T-helper 2 cell (primary cell): ENCODE measurements at regions not wholly inside any gene's neighbourhood (a gene's known extent, or its start where the extent isn't known, plus 50 kb on each side); places are given as distances from the start of the nearest gene placed in this dataset.

Experiments
- DNase-seq, 5 experiments: peaks; one replicate each; pipeline versions ENCODE4 v3.0.0 to v3.0.0-alpha.2; 2012 to 2022

- no peak for DNase-seq
Measured at GRCh38 chr14:98799891-98800290, 472.1 kb downstream of the BCL11B start.

- DNase-seq = no peak
Measured at GRCh38 chr14:98802044-98802443, 470.0 kb downstream of the BCL11B start.

GRCh38 chr14:98803196-98803595, 468.8 kb downstream of the BCL11B start:
- no peak for DNase-seq

DNA sequence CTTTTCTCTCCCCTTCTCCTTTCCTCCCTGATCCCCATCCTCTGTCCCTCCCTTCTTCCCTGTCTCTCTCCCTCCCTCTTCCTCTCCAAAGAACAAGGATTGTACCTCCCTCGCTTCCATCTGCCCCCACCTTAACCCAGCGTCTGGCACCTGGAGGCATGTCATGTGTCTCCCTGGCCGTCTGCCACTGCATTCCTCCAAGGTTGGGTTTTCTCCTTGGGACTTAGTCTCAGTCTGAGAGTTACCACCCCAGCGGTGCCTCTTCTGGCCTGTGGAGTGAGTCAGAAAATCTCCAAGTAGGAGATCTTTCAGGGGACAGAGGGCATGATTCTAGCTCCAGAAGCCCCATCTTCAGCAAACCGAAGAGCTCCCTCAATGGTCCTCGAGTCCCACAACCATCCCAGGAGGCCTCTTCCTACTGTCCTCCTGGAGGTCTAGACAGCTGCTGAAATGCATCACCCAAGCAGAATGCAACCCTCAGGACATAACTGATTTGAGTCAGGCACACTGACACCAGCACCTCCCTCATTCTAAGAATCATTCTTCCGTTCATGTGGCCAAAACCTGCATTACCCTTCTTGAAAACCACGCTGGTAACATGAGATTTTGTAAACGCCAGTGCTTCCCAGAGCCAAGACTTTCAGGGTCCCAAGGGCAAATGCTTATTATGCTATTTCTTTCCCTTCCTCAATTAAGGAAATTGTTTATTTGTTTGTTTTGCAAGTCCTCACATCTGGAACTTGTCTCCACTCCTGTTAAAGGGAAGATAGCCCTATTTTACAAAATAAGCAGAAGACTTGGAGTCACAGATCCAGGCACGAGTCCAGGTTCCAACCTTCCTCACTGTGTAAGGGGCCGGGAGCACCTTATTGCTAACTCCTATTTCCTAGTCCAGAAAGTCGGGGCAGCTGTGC, 463.2 kb downstream of the BCL11B start:
- DNase-seq = no peak

GRCh38 chr14:98816195-98816594, 455.8 kb downstream of the BCL11B start:
- no peak for DNase-seq

- DNase-seq = no peak
Measured at GRCh38 chr14:98816720-98817119, 455.3 kb downstream of the BCL11B start.

DNA sequence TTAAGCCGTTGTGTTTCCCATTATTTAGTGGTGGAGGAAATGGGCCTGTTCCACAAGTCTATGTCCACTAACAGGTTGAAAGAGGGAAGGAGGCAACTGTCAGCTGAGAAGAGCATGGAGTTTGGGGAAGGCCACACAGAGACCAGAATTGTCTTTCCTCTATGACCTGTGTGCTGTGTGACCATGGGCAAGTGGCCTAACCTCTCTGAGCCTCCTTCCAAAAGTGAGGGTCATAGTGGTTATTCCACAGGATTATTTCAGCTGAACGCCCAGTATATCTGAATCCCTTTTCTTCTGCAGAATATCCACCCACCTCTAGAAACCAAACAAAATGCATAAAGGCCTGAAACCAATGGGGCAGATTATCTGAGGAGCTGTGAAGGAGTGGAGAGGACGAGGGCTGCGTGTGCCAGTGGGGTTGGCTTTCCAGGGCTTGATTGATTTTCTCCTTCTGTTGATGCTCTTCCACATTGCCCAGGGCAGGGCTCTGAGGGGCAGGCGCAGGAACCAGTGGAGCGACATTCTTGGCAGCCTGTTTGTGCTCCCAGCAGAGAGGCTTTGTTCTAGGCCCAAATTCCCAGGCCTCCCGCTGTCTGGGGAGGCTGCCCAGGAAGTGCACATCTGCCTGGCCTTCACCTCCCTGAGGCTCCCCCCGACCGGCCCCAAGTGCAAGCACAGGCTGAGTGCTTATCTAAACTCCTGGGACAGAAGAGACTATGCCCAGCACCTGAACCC, 452.7 kb downstream of the BCL11B start:
- DNase-seq = no peak

DNA sequence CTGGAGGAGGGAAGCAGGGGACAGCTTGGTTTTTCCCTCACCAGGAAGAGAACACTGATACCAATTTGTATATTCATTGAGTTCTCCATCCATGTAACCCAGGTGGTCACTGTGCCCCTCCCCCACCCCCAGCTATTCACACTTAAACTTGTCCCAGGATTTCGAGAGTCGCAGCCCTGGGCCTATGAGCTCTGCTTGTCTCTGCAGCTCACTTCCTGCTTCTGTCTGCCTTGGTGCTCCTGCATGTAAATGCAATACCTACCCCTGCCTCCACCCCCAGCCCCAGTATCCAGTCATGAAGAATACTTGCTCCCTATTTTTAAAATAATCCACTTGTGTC, 452.2 kb downstream of the BCL11B start:
- DNase-seq = no peak

DNA sequence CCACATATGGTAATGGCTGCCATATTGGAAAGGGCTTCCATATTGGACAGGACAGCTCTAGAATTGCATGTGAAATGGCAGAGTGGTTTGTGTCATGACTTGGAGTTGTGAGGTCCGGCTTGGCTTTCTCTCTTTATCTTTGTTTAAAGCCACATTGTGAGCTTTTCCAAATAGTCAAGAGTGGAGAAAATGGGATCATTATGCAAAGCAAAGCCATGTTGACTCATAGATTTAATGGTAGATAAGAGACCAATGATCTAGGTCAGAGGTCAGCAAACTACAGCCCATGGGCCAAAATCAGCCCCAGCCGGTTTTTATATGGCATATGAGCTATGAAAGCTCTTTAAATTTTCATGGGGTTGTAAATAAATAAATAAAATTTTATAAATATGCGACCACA, 449.1 kb downstream of the BCL11B start:
- DNase-seq = no peak

- peak in 1 of 5 experiments; percentile 28 for DNase-seq
Measured at GRCh38 chr14:98826618-98827017, 445.4 kb downstream of the BCL11B start.

DNA sequence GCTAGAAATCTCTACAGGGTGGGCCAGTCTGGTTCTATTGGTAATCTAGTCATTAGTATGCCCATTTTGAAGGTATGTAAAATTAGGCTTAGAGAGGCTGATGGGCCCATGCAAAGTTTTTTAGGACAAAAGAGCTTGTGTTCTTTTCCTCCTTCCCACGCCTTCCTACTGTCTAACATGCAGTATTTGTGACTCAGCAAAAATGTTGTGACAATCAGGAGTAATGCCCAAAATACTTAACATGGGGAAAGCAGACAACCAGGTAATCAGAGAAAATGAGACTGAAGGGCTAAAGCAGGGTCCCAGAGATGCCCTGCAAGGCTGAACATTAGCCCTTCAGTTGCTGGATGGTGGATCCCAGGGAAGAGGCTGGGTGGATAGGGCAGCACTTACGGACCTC, 437.9 kb downstream of the BCL11B start:
- no peak for DNase-seq

DNA sequence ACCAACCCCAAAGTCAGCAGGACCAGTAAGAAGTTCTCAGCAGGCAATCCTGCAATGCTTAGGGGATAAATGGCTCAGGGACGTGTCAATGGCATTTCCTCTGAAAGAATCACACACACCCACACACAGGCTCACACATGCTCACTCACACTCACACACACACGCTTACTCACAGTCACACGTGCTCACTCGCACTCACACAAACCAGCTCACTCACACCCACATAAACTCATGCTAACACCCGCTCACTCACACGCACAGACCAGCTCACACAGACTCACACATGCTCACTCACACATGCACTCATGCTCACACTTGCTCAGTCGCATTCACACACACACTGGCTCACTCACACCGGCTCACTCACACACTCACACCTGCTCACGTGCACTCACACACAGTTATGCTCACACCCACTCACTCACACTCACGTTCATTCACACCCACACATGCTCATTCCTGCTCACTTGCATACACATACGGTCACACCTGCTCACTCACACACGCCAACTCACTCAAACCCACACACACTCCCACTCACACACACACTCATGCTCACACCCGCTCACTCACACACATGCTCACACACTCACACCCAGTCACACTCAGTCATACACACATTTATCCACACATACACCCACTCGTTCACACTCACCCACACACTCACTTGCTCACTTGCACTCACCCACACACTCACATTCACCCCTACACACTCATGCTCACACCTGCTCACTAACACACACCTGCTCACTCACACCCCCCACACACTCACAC, 436.8 kb downstream of the BCL11B start:
- DNase-seq = no peak

GRCh38 chr14:98835825-98836100, 436.2 kb downstream of the BCL11B start:
- DNase-seq = no peak

DNA sequence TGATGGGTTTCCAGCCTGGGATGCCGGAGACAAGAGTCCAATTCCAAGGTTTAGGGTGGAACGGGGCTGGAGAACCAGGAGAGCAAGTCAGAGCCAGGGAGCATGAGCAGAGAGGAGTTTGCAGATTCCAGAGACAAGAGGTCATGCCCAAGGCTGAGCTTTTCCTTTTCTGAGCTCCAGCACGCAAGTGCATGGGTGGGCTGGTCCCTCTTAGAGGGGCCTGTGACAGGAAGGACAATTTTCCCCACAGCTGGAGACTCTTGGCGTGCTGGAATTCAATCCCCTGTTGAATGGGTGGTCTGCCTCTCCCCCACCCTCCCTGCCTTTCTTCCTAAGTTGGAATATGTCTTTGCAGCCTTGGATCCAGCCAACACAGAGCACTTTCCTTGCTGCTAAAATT, 431.9 kb downstream of the BCL11B start:
- DNase-seq = no peak

DNA sequence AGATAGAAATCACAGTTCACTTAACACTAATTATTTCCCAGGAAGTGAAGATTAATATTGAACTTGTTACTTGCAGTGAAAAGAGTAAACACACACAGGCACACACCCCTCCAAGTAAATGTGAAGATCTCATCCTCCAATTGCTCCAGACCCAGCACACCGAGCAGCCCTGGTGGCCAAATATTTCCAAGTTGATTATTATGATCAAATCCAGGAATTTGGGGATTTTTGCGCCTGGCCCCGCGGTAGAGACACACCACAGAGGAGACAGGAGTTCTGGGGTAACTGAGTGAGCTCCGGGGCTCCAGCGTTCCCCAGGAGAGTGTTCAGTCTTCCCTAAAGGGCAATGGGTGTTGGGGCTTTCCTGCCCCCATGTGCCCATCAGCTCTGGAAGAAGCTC, 431.5 kb downstream of the BCL11B start:
- DNase-seq = no peak

- DNase-seq = no peak
Measured at GRCh38 chr14:98844456-98844855, 427.5 kb downstream of the BCL11B start.

DNA sequence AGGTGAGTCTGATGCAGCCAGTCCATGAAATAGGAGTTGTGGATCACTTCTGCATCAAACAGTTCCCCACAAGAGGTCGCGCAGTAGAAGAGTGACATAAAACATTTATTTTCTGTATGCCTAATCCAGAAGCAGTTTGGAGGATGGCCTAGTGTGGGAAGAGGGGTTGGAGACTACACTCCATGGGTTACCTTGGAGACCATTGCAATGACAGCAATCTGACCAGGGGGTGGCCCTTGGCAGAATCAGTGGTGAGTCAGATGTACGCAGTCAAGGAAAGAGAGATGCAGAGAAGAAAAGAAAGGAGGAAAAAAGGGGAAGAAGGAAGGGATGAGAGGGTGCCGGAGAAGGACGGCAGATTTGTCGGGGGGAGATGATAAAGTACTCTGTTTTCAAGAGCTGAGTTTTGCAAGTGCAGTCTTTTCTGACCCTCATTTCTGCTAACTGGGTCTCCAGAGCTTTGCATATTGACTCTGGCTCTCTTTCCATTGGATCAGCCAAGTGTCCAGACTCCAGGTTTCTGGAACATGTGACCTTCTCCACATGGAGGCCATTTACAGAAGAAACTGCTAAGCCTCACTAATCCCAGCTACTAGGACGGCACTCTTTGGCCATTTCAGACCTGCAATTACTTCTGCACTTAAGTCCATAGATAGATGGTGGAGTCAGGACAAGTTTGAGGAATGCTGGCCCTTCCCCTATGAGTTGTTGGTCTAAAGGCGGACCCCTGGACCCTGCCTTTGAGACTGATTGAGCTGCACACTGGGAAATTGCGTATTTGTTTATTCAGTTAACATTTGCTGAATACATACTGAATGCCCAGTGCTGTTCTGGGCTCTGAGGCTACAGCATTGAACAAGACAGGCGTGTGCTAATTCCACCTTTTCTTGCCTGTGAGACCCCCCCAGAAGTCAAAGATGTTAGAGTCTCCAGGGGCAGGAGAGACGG, 424.2 kb downstream of the BCL11B start:
- no peak for DNase-seq

DNA sequence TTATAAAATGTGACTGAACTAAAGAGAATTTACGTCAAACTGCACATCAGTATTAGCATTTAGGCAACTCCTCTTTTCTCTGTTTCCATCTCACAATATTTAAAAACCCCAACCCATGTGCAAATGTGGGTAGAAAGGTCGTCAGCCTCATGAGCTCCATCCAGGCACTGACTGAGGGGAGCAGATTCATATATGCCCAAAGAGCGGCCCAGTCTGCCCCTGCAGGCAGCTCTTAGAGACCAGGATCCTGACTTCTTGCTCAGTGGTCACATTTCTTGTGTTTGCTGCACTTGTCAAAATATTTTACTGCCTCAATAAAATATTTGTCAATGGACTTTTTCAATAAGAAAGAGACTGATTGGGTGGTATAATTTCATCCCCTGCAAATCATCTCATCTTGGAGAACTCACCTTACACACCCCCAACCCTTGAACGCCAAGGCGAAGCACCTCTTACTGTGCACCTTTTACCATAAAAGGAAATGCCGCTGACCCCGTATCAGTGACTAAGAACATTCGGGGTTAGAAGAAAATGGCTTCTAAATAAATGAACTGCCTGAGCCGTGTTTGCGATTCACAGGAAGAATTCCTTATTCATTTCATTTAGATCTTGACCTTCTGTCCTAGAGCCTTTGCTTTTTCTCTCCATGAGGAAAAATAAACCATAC, 418.8 kb downstream of the BCL11B start:
- no peak for DNase-seq

DNA sequence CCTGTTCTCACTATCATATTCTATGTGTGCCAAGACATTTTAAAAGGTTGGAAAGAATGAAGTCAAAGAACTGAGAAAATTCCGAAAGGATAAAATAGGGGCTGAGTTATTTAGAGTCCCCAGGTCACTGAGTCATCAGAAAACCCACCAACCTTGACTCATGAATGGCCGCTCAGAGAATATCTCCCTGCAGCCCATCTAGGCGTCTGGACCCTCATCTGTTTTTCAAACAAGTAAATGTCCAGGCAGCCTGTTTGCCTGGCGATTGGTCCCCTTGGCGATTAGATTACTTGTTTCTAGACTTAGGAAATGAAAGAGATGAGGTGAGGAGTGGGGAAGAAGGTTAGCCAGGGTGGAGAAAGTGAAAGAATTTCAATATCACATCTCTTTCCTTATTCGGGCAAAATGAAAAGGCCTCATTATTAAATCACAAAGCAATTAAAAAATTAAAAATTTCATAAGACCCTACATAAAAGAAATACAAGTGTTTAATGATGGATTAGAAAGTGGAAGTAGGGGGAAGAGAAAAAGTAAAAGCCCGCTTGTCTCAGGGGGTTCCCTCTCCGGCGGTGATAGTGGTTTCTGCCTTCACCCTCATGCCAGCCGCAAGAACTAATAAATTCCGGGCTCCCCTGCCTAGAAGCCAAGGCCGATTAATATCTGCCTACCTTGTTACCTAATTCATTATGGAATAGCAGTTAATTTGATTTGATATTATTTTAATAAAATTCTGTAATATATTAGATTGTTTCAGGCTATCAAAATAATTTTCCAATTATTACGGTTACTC, 415.9 kb downstream of the BCL11B start:
- no peak for DNase-seq

DNA sequence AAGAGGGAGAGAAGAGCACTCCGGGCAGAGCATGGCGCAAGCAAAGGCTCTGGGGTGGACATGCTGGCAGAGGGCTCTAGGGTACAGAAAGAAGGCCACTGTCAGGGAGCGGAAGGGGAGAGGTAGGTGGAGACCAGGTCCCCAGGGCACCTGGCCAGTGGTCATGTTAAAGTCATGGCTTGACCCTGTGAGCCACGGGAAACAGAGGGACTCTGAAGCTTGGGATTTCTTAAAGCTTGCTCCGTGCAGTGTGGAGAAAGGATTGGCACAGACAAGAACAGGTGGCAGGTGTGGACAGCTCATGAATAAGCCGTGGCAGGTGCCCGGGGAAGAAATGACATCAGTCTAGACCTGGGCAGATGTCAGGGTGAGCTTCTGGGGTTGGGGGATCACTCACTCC, 413.8 kb downstream of the BCL11B start:
- no peak for DNase-seq

GRCh38 chr14:98858561-98858960, 413.4 kb downstream of the BCL11B start:
- no peak for DNase-seq
